ENCODE measurements at regions not wholly inside any gene's neighbourhood (a gene's known extent, or its start where the extent isn't known, plus 50 kb on each side); places are given as distances from the start of the nearest gene placed in this dataset.

DNA sequence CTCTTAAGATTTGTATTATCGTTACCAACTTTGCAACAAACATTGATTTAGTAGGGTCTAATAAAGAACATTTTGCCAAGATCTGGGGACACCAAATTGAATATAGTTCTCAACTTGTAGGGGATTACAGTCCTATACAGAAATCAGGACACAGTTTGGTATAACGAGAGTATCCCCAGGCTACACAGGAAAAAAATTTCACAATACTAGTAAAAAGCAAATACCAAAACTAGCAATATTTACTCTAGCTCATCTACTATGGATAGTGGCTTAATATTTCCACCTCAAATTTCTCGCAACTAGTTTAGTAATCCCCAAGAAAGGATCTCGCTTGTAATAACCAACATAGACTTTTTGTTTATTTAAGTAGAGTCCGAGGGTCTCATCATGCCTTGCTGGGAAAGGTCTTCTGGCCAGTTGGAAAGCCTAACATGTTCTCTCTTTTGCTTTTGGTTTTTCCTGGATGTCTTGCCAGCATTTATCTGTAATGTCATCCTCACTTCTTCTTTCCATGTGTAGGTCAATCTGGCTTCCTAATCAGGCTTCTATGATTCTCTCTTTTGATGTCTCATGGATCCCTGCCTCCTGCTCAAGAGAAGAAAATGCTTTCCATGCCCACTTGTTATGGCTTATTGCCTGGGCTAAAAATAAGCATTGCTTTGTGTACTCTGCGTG lies 104.7 kb upstream of the KCNK2 start:
- H3K27me3 ChIP-seq, result no peaks in the 10 kb centered on the region
- WGBS, 5 donors, result 56 to 70% (median 61%) methylated on average over 6 of the region's 6 CpGs
- intact Hi-C loops (cut with DNase I; ENCODE audit: low total_unique reads), result no loop called here

DNA sequence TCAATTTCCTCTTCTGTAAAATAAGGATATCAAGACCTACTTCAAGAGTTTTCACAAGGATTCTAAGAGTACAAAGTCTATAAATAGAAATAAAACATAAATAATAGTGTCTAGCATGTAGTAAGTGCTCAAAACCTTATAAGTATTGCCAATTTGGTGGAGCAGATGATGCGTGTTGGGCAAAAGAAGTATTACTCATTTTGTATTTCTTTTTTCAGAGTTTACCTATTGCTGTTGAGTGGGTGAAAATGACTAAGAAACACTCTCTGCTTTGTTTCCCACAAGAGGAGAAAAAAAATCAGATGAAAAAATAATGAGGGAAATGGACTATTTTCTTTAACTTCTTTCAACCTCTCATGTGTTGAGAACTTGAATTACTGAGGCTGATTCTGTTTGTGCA lies 103.3 kb upstream of the KCNK2 start:
- Histone ChIP-seq H3K27ac (no peak overlapping the region), H3K4me1 (no peaks in the 10 kb centered on the region), H3K4me3 (no peak overlapping the region), H3K27me3 (no peaks in the 10 kb centered on the region), H3K9me3 (peaks cover 0 to 4% (median under 1%) of the 10 kb centered on the region in 4 donors), H3K36me3 (no peaks in the 10 kb centered on the region)
- TF ChIP-seq POLR2AphosphoS5 (IDR thresholded peaks at IDR 0.05), result no peak
- no peak for TF ChIP-seq EP300 (IDR thresholded peaks at IDR 0.05)
- TF ChIP-seq POLR2A (IDR thresholded peaks at IDR 0.05), result no peak
- TF ChIP-seq, protein P1, sequence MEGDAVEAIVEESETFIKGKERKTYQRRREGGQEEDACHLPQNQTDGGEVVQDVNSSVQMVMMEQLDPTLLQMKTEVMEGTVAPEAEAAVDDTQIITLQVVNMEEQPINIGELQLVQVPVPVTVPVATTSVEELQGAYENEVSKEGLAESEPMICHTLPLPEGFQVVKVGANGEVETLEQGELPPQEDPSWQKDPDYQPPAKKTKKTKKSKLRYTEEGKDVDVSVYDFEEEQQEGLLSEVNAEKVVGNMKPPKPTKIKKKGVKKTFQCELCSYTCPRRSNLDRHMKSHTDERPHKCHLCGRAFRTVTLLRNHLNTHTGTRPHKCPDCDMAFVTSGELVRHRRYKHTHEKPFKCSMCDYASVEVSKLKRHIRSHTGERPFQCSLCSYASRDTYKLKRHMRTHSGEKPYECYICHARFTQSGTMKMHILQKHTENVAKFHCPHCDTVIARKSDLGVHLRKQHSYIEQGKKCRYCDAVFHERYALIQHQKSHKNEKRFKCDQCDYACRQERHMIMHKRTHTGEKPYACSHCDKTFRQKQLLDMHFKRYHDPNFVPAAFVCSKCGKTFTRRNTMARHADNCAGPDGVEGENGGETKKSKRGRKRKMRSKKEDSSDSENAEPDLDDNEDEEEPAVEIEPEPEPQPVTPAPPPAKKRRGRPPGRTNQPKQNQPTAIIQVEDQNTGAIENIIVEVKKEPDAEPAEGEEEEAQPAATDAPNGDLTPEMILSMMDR (IDR thresholded peaks at IDR 0.05), result no peak
- intact Hi-C loops (cut with DNase I; ENCODE audit: low total_unique reads), result no loop called here
- 83 to 94% (median 89%) methylated on average over 1 of the region's 1 CpG for WGBS, 5 donors
- no peak for DNase-seq

More for the DNA sequence above, 104.7 kb upstream of the KCNK2 start:
- H3K27ac ChIP-seq, result no peak overlapping the region
- no peak overlapping the region for H3K4me3 ChIP-seq
- no peaks in the 10 kb centered on the region for H3K36me3 ChIP-seq
- no peaks in the 10 kb centered on the region for H3K4me1 ChIP-seq
- no peak for DNase-seq
- H3K9me3 ChIP-seq, result no peaks in the 10 kb centered on the region
- no peak for TF ChIP-seq POLR2AphosphoS5 (IDR thresholded peaks at IDR 0.05)
- no peak for TF ChIP-seq POLR2A (IDR thresholded peaks at IDR 0.05)
- TF ChIP-seq, protein P1 (IDR thresholded peaks at IDR 0.05), result no peak
- TF ChIP-seq EP300 (IDR thresholded peaks at IDR 0.05), result no peak

DNA sequence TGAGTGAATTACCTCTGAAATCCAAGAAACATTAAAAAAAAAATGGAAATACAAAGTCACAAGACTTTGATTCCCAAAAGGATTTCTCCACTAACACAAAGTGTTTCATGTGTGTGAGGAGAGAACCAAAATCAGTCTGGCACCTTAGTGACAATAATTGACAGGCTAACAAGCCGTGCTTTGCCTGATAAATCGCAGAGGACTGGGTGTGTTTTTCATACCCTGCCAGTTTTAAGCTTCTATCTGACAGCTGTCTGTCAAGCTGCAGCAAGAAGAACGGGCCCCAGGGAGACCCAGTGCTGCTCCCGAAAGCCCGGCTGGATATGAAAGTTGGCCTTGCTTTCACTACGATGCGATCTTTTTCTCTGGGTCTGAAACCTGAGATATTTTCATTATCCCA lies 101.6 kb upstream of the KCNK2 start:
- Histone ChIP-seq H3K4me3 (no peak overlapping the region), H3K27ac (no peak overlapping the region), H3K4me1 (no peaks in the 10 kb centered on the region), H3K9me3 (peaks cover 0 to 13% (median 3%) of the 10 kb centered on the region in 4 donors), H3K27me3 (no peaks in the 10 kb centered on the region), H3K36me3 (no peaks in the 10 kb centered on the region)
- TF ChIP-seq POLR2A (IDR thresholded peaks at IDR 0.05) (no peak), EP300 (IDR thresholded peaks at IDR 0.05) (no peak), POLR2AphosphoS5 (IDR thresholded peaks at IDR 0.05) (no peak)
- TF ChIP-seq, protein P1 (IDR thresholded peaks at IDR 0.05), result no peak
- DNase-seq, result no peak
- intact Hi-C loops (cut with DNase I; ENCODE audit: low total_unique reads), result no loop called here
- 71 to 82% (median 76%) methylated on average over 7 of the region's 7 CpGs for WGBS, 5 donors

DNA sequence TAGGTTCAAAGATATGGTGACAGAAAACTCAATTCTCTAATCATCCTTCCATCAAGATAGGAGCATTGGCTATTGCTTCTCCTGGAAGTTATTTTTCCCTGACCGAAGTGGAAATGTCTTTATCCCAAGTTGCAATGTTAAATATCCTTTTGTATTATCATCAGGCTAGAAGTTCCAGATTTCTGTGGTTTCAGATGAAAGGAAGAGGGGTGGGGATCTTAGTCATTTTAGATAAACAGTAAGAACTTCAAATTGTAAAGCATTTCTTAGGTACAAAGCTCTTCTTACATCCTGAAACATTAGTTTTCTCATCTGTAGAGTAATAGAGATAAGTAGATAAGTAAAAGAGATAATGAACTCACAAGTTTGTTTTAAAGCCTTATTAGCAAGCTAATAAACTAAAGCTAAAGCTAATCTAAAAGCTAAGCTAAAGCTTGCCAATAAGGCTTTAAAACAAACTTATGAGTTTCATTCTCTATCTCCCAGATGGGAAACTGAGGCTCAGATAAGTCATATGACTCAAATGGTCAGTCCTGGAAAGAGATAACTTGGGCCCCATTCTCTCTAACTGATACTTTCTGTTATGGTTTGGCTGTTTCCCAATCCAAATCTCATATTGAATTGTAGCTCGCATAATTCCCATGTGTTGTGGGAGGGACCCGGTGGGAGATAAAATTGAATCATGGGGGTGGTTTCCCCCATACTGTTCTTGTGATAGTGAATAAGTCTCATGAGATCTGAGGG lies 99.2 kb upstream of the KCNK2 start:
- H3K27me3 ChIP-seq, result no peaks in the 10 kb centered on the region
- DNase-seq, result no peak
- no peak for TF ChIP-seq POLR2A (IDR thresholded peaks at IDR 0.05)
- TF ChIP-seq, protein P1 (IDR thresholded peaks at IDR 0.05), result no peak
- no peak for TF ChIP-seq EP300 (IDR thresholded peaks at IDR 0.05)
- no peak for TF ChIP-seq POLR2AphosphoS5 (IDR thresholded peaks at IDR 0.05)
- H3K9me3 ChIP-seq, result peaks cover 0 to 13% (median 3%) of the 10 kb centered on the region in 4 donors
- H3K27ac ChIP-seq, result no peak overlapping the region
- no peaks in the 10 kb centered on the region for H3K36me3 ChIP-seq
- H3K4me1 ChIP-seq, result no peaks in the 10 kb centered on the region
- WGBS, 5 donors, result 61 to 78% (median 66%) methylated on average over 3 of the region's 3 CpGs
- intact Hi-C loops (cut with DNase I; ENCODE audit: low total_unique reads), result no loop called here
- no peak overlapping the region for H3K4me3 ChIP-seq
